Type B pancreatic cell (in vitro differentiated cells): ENCODE measurements at regions not wholly inside any gene's neighbourhood (a gene's known extent, or its start where the extent isn't known, plus 50 kb on each side); places are given as distances from the start of the nearest gene placed in this dataset.

Experiments
- DNase-seq: peaks from one replicate; pipeline ENCODE4 v3.0.0; 2021; ENCODE audit warnings: mixed read lengths; ENCODE audit not compliant: unreplicated experiment; ENCODE audit errors: extremely low spot score
- H3K27ac Mint-ChIP-seq: 2 replicates; pipeline ENCODE4 v1.8.0; 2021; ENCODE audit warnings: mild to moderate bottlenecking, mixed read lengths
- H3K27me3 Mint-ChIP-seq: 2 replicates; pipeline ENCODE4 v1.8.0; 2021; ENCODE audit warnings: mixed read lengths
- H3K36me3 Mint-ChIP-seq: 2 replicates; pipeline ENCODE4 v1.8.0; 2021; ENCODE audit warnings: mixed read lengths
- H3K4me1 Mint-ChIP-seq: one replicate; pipeline ENCODE4 v1.8.0; 2021; ENCODE audit warnings: mixed read lengths; ENCODE audit not compliant: unreplicated experiment
- H3K4me3 Mint-ChIP-seq: 2 replicates; pipeline ENCODE4 v1.8.0; 2021; ENCODE audit warnings: mild to moderate bottlenecking, mixed read lengths
- H3K9me3 Mint-ChIP-seq: 2 replicates; pipeline ENCODE4 v1.8.0; 2021; ENCODE audit warnings: mixed read lengths
- CTCF ChIP-seq: fragments of 200-600 bp; sonication (generic); conservative IDR thresholded peaks from 2 replicates; pipeline ENCODE4 v1.5.0; 2021; ENCODE audit warnings: antibody characterized with exemption, mild to moderate bottlenecking

GRCh38 chr22:27490080-27490479, 311.5 kb downstream of the MN1 start:
- Mint-ChIP-seq H3K4me3 (no peak overlapping the region), H3K9me3 (peaks cover 15% of the 10 kb centered on the region), H3K36me3 (peaks cover 11% of the 10 kb centered on the region), H3K27me3 (no peaks in the 10 kb centered on the region), H3K4me1 (peaks cover 53% of the 10 kb centered on the region), H3K27ac (no peak overlapping the region)
- TF ChIP-seq CTCF: no peak
- no peak for DNase-seq

- no peak for TF ChIP-seq CTCF
- H3K9me3 Mint-ChIP-seq: peaks cover 15% of the 10 kb centered on the region
- H3K4me1 Mint-ChIP-seq: peaks cover 56% of the 10 kb centered on the region
- no peak overlapping the region for H3K4me3 Mint-ChIP-seq
- DNase-seq: no peak
- peaks cover 11% of the 10 kb centered on the region for H3K36me3 Mint-ChIP-seq
- no peaks in the 10 kb centered on the region for H3K27me3 Mint-ChIP-seq
- H3K27ac Mint-ChIP-seq: no peak overlapping the region
Measured at GRCh38 chr22:27491888-27492287, 309.7 kb downstream of the MN1 start.

GRCh38 chr22:27492566-27493201, 308.9 kb downstream of the MN1 start:
- TF ChIP-seq CTCF: no peak
- H3K27ac Mint-ChIP-seq: no peak overlapping the region
- H3K4me3 Mint-ChIP-seq: no peak overlapping the region
- peaks cover 11% of the 10 kb centered on the region for H3K36me3 Mint-ChIP-seq
- peaks cover 48% of the 10 kb centered on the region for H3K4me1 Mint-ChIP-seq
- no peak for DNase-seq
- H3K9me3 Mint-ChIP-seq: peaks cover 15% of the 10 kb centered on the region
- H3K27me3 Mint-ChIP-seq: no peaks in the 10 kb centered on the region

GRCh38 chr22:27493796-27494195, 307.8 kb downstream of the MN1 start:
- Mint-ChIP-seq H3K4me3 (no peak overlapping the region), H3K27me3 (no peaks in the 10 kb centered on the region), H3K36me3 (peaks cover 11% of the 10 kb centered on the region), H3K4me1 (peaks cover 41% of the 10 kb centered on the region), H3K9me3 (peaks cover 15% of the 10 kb centered on the region), H3K27ac (no peak overlapping the region)
- no peak for TF ChIP-seq CTCF
- DNase-seq: no peak

GRCh38 chr22:27494785-27495184, 306.8 kb downstream of the MN1 start:
- Mint-ChIP-seq H3K4me1 (peaks cover 31% of the 10 kb centered on the region), H3K36me3 (peaks cover 11% of the 10 kb centered on the region), H3K4me3 (peak overlapping the region; percentile 22), H3K27me3 (no peaks in the 10 kb centered on the region), H3K27ac (peak overlapping the region; percentile 26), H3K9me3 (peaks cover 15% of the 10 kb centered on the region)
- no peak for TF ChIP-seq CTCF
- no peak for DNase-seq

- no peak overlapping the region for H3K27ac Mint-ChIP-seq
- peaks cover 15% of the 10 kb centered on the region for H3K9me3 Mint-ChIP-seq
- peaks cover 29% of the 10 kb centered on the region for H3K4me1 Mint-ChIP-seq
- no peak overlapping the region for H3K4me3 Mint-ChIP-seq
- no peak for DNase-seq
- TF ChIP-seq CTCF: no peak
- peaks cover 11% of the 10 kb centered on the region for H3K36me3 Mint-ChIP-seq
- H3K27me3 Mint-ChIP-seq: no peaks in the 10 kb centered on the region
Measured at GRCh38 chr22:27495325-27495724, 306.2 kb downstream of the MN1 start.
